ENCODE measurements at regions not wholly inside any gene's neighbourhood (a gene's known extent, or its start where the extent isn't known, plus 50 kb on each side); places are given as distances from the start of the nearest gene placed in this dataset.
"Not testable (repeated sequence)": the region's sequence is repeated elsewhere in the genome, so short reads cannot be mapped to it uniquely, and the experiment has no call there.

- intact Hi-C loops (cut with micrococcal nuclease) = no loop called here
- DNase-seq (no peak), ATAC-seq (no peak)
Observed at GRCh38 chr20:56689318-56689717, 60.2 kb downstream of the TFAP2C start.

GRCh38 chr20:56689852-56690485 lies 60.9 kb downstream of the TFAP2C start:
- intact Hi-C loops (cut with micrococcal nuclease) = no loop called here
- ATAC-seq (no peak), DNase-seq (no peak)

- ATAC-seq (no peak), DNase-seq (no peak)
- intact Hi-C loops (cut with micrococcal nuclease) = no loop called here
Observed at GRCh38 chr20:56690531-56691175, 61.5 kb downstream of the TFAP2C start.

GRCh38 chr20:56691325-56691998 lies 62.4 kb downstream of the TFAP2C start:
- ATAC-seq (no peak), DNase-seq (no peak)
- intact Hi-C loops (cut with micrococcal nuclease) = no loop called here

GRCh38 chr20:56693217-56693616 lies 64.1 kb downstream of the TFAP2C start:
- intact Hi-C loops (cut with micrococcal nuclease) = no loop called here
- no peak for DNase-seq
- ATAC-seq = no peak

GRCh38 chr20:56697476-56697875 lies 68.4 kb downstream of the TFAP2C start:
- intact Hi-C loops (cut with micrococcal nuclease) = no loop called here
- ATAC-seq (no peak), DNase-seq (no peak)

GRCh38 chr20:56698297-56698696 lies 69.2 kb downstream of the TFAP2C start:
- no peak for DNase-seq
- ATAC-seq = no peak
- intact Hi-C loops (cut with micrococcal nuclease) = no loop called here

GRCh38 chr20:56698749-56699148 lies 69.6 kb downstream of the TFAP2C start:
- DNase-seq (no peak), ATAC-seq (no peak)
- intact Hi-C loops (cut with micrococcal nuclease) = no loop called here

- DNase-seq (no peak), ATAC-seq (no peak)
- intact Hi-C loops (cut with micrococcal nuclease) = no loop called here
Observed at GRCh38 chr20:56702931-56703840, 74.1 kb downstream of the TFAP2C start.

- intact Hi-C loops (cut with micrococcal nuclease) = no loop called here
- ATAC-seq (no peak), DNase-seq (no peak)
Observed at GRCh38 chr20:56706867-56707360, 77.8 kb downstream of the TFAP2C start.

- ATAC-seq = no peak
- intact Hi-C loops (cut with micrococcal nuclease) = no loop called here
Observed at GRCh38 chr20:56708991-56709390, 79.9 kb downstream of the TFAP2C start.

GRCh38 chr20:56710125-56710524 lies 81.0 kb downstream of the TFAP2C start:
- ATAC-seq (no peak), DNase-seq (no peak)
- intact Hi-C loops (cut with micrococcal nuclease) = no loop called here

More at GRCh38 chr20:56708991-56709390, 79.9 kb downstream of the TFAP2C start:
- DNase-seq = no peak

- ATAC-seq; DNase-seq; intact Hi-C loops (cut with micrococcal nuclease): not testable (repeated sequence)
Observed at GRCh38 chr20:56710577-56710976, 81.5 kb downstream of the TFAP2C start.

- DNase-seq = no peak
- intact Hi-C loops (cut with micrococcal nuclease) = no loop called here
- ATAC-seq = no peak
Observed at GRCh38 chr20:56711018-56711417, 81.9 kb downstream of the TFAP2C start.

- intact Hi-C loops (cut with micrococcal nuclease) = no loop called here
- no peak for ATAC-seq
Observed at GRCh38 chr20:56715309-56715708, 86.2 kb downstream of the TFAP2C start.

GRCh38 chr20:56715902-56716519 lies 86.9 kb downstream of the TFAP2C start:
- DNase-seq (no peak), ATAC-seq (no peak)
- intact Hi-C loops (cut with micrococcal nuclease) = no loop called here

More at GRCh38 chr20:56715309-56715708, 86.2 kb downstream of the TFAP2C start:
- no peak for DNase-seq

- intact Hi-C loops (cut with micrococcal nuclease) = no loop called here
- DNase-seq = no peak
- ATAC-seq = no peak
Observed at GRCh38 chr20:56716806-56717205, 87.7 kb downstream of the TFAP2C start.

- intact Hi-C loops (cut with micrococcal nuclease) = no loop called here
- no peak for ATAC-seq
- no peak for DNase-seq
Observed at GRCh38 chr20:56718816-56719215, 89.7 kb downstream of the TFAP2C start.

GRCh38 chr20:56720620-56721213 lies 91.6 kb downstream of the TFAP2C start:
- intact Hi-C loops (cut with micrococcal nuclease) = no loop called here
- no peak for ATAC-seq
- DNase-seq = no peak

All from left ventricle myocardium superior (tissue), 1 donor.